Rectal smooth muscle tissue (tissue), 1 donor: ENCODE measurements at regions not wholly inside any gene's neighbourhood (a gene's known extent, or its start where the extent isn't known, plus 50 kb on each side); places are given as distances from the start of the nearest gene placed in this dataset.

Experiments used
- H3K27ac ChIP-seq: one replicate; pipeline ENCODE4 v1.7.0; 2013; ENCODE audit warnings: low read depth, low read length, inconsistent platforms
- H3K27me3 ChIP-seq: one replicate; pipeline ENCODE4 v1.7.0; 2013; ENCODE audit warnings: low read length; ENCODE audit not compliant: control insufficient read depth, insufficient read depth
- H3K36me3 ChIP-seq: one replicate; pipeline ENCODE4 v1.7.0; 2013; ENCODE audit warnings: low read length; ENCODE audit not compliant: control insufficient read depth, insufficient read depth
- H3K4me1 ChIP-seq: one replicate; pipeline ENCODE4 v1.7.0; 2013; ENCODE audit warnings: low read length; ENCODE audit not compliant: control insufficient read depth, insufficient read depth
- H3K4me3 ChIP-seq: one replicate; pipeline ENCODE4 v1.7.0; 2013; ENCODE audit warnings: low read length
- H3K9ac ChIP-seq: one replicate; pipeline ENCODE4 v1.7.0; 2013; ENCODE audit warnings: low read length

GRCh38 chr6:167663784-167664443, 162.8 kb upstream of the AFDN start:
- Histone ChIP-seq H3K4me1 (no peaks in the 10 kb centered on the region), H3K4me3 (no peak overlapping the region), H3K27ac (no peak overlapping the region), H3K36me3 (no peaks in the 10 kb centered on the region), H3K27me3 (no peaks in the 10 kb centered on the region), H3K9ac (no peak overlapping the region)

- Histone ChIP-seq H3K36me3 (no peaks in the 10 kb centered on the region), H3K4me3 (no peak overlapping the region), H3K27ac (no peak overlapping the region), H3K9ac (no peak overlapping the region), H3K4me1 (no peaks in the 10 kb centered on the region), H3K27me3 (no peaks in the 10 kb centered on the region)
Measured at GRCh38 chr6:167664678-167665660, 161.7 kb upstream of the AFDN start.

- Histone ChIP-seq H3K27ac (no peak overlapping the region), H3K36me3 (no peaks in the 10 kb centered on the region), H3K27me3 (no peaks in the 10 kb centered on the region), H3K9ac (no peak overlapping the region), H3K4me1 (no peaks in the 10 kb centered on the region), H3K4me3 (no peak overlapping the region)
Measured at GRCh38 chr6:167665698-167666330, 160.9 kb upstream of the AFDN start.

GRCh38 chr6:167666571-167667203, 160.0 kb upstream of the AFDN start:
- H3K4me1 ChIP-seq: no peaks in the 10 kb centered on the region
- no peak overlapping the region for H3K27ac ChIP-seq
- H3K36me3 ChIP-seq: no peaks in the 10 kb centered on the region
- no peak overlapping the region for H3K9ac ChIP-seq
- no peaks in the 10 kb centered on the region for H3K27me3 ChIP-seq
- H3K4me3 ChIP-seq: no peak overlapping the region

- Histone ChIP-seq H3K27ac (no peak overlapping the region), H3K4me3 (no peak overlapping the region), H3K27me3 (no peaks in the 10 kb centered on the region), H3K4me1 (no peaks in the 10 kb centered on the region), H3K9ac (no peak overlapping the region), H3K36me3 (no peaks in the 10 kb centered on the region)
Measured at GRCh38 chr6:167667204-167668018, 159.3 kb upstream of the AFDN start.

- no peaks in the 10 kb centered on the region for H3K36me3 ChIP-seq
- no peak overlapping the region for H3K4me3 ChIP-seq
- no peaks in the 10 kb centered on the region for H3K4me1 ChIP-seq
- no peaks in the 10 kb centered on the region for H3K27me3 ChIP-seq
- no peak overlapping the region for H3K27ac ChIP-seq
- no peak overlapping the region for H3K9ac ChIP-seq
Measured at GRCh38 chr6:167668019-167668753, 158.5 kb upstream of the AFDN start.

- Histone ChIP-seq H3K4me3 (no peak overlapping the region), H3K27me3 (no peaks in the 10 kb centered on the region), H3K27ac (no peak overlapping the region), H3K9ac (no peak overlapping the region), H3K36me3 (no peaks in the 10 kb centered on the region), H3K4me1 (no peaks in the 10 kb centered on the region)
Measured at GRCh38 chr6:167668754-167669552, 157.8 kb upstream of the AFDN start.

- no peak overlapping the region for H3K9ac ChIP-seq
- H3K4me1 ChIP-seq: no peaks in the 10 kb centered on the region
- H3K4me3 ChIP-seq: no peak overlapping the region
- no peak overlapping the region for H3K27ac ChIP-seq
- H3K27me3 ChIP-seq: no peaks in the 10 kb centered on the region
- no peaks in the 10 kb centered on the region for H3K36me3 ChIP-seq
Measured at GRCh38 chr6:167669553-167669849, 157.2 kb upstream of the AFDN start.

- Histone ChIP-seq H3K4me3 (no peak overlapping the region), H3K27ac (no peak overlapping the region), H3K9ac (no peak overlapping the region)
Measured at GRCh38 chr6:167669870-167670802, 156.6 kb upstream of the AFDN start.

GRCh38 chr6:167670938-167671338, 155.8 kb upstream of the AFDN start:
- Histone ChIP-seq H3K9ac (no peak overlapping the region), H3K4me1 (no peaks in the 10 kb centered on the region), H3K36me3 (no peaks in the 10 kb centered on the region), H3K27ac (no peak overlapping the region), H3K4me3 (no peak overlapping the region), H3K27me3 (no peaks in the 10 kb centered on the region)

More at GRCh38 chr6:167669870-167670802, 156.6 kb upstream of the AFDN start:
- Histone ChIP-seq H3K27me3 (no peaks in the 10 kb centered on the region), H3K36me3 (no peaks in the 10 kb centered on the region), H3K4me1 (no peaks in the 10 kb centered on the region)
